Osteocyte (in vitro differentiated cells): ENCODE measurements at regions not wholly inside any gene's neighbourhood (a gene's known extent, or its start where the extent isn't known, plus 50 kb on each side); places are given as distances from the start of the nearest gene placed in this dataset.

ENCODE experiments used
- DNase-seq: peaks from one replicate; pipeline ENCODE4 v3.0.0; 2021; ENCODE audit warnings: mixed read lengths; ENCODE audit not compliant: unreplicated experiment; ENCODE audit errors: extremely low spot score
- H3K27ac Mint-ChIP-seq: one replicate; pipeline ENCODE4 v1.8.0; 2021; ENCODE audit warnings: mild to moderate bottlenecking, mixed read lengths; ENCODE audit not compliant: unreplicated experiment
- H3K27me3 Mint-ChIP-seq: one replicate; pipeline ENCODE4 v1.8.0; 2021; ENCODE audit warnings: mixed read lengths; ENCODE audit not compliant: unreplicated experiment
- H3K36me3 Mint-ChIP-seq: one replicate; pipeline ENCODE4 v1.8.0; 2021; ENCODE audit warnings: mixed read lengths; ENCODE audit not compliant: unreplicated experiment
- H3K4me1 Mint-ChIP-seq: one replicate; pipeline ENCODE4 v1.8.0; 2021; ENCODE audit warnings: mixed read lengths; ENCODE audit not compliant: unreplicated experiment
- H3K4me3 Mint-ChIP-seq: one replicate; pipeline ENCODE4 v1.8.0; 2021; ENCODE audit warnings: mild to moderate bottlenecking, moderate library complexity, mixed read lengths; ENCODE audit not compliant: unreplicated experiment
- H3K9me3 Mint-ChIP-seq: one replicate; pipeline ENCODE4 v1.8.0; 2021; ENCODE audit warnings: mixed read lengths; ENCODE audit not compliant: unreplicated experiment
- microRNA-seq: library from miRNA; unstranded; fragments of <30 nt; microRNA quantifications from one replicate; pipeline ENCODE4 v1.1.0, GENCODE V29; 2020; ENCODE audit not compliant: unreplicated experiment
- TF ChIP-seq, protein P1 (sequence below): fragments of 200-600 bp; sonication (generic); IDR thresholded peaks from 2 replicates; pipeline ENCODE4 v1.5.0; 2021; ENCODE audit warnings: antibody characterized with exemption, mild to moderate bottlenecking, moderate library complexity

DNA sequence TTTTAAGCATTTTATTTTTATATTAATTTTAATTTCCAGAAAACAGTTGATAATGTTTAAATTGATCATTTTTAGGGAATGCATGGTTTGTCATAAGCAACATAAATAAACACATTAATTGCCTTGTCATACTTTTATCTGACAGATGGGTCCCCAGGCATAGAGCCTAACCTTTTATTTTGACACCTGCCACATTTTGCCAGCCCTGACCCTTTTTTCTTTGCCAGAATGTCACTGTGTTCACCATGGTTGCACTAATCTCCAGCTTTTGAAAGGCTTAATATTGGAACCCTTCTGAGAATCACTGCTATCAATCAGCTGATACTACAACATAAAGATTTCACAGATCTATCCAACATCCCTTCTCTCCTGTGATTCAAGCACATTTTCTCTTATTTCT, 56.0 kb upstream of the DPYD start:
- no peak for DNase-seq
- Mint-ChIP-seq H3K27me3 (no peaks in the 10 kb centered on the region), H3K36me3 (peaks cover 11% of the 10 kb centered on the region), H3K27ac (no peak overlapping the region), H3K9me3 (no peaks in the 10 kb centered on the region), H3K4me3 (no peak overlapping the region), H3K4me1 (peaks cover 1% of the 10 kb centered on the region)
- TF ChIP-seq, protein P1, sequence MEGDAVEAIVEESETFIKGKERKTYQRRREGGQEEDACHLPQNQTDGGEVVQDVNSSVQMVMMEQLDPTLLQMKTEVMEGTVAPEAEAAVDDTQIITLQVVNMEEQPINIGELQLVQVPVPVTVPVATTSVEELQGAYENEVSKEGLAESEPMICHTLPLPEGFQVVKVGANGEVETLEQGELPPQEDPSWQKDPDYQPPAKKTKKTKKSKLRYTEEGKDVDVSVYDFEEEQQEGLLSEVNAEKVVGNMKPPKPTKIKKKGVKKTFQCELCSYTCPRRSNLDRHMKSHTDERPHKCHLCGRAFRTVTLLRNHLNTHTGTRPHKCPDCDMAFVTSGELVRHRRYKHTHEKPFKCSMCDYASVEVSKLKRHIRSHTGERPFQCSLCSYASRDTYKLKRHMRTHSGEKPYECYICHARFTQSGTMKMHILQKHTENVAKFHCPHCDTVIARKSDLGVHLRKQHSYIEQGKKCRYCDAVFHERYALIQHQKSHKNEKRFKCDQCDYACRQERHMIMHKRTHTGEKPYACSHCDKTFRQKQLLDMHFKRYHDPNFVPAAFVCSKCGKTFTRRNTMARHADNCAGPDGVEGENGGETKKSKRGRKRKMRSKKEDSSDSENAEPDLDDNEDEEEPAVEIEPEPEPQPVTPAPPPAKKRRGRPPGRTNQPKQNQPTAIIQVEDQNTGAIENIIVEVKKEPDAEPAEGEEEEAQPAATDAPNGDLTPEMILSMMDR: no peak

Small RNA genes lying in the stretch of these regions (microRNA-seq; reads per million reads assigned to microRNA genes)
- 78.4 reads per million, percentile 48 among the genes with 10 or more reads in this experiment for gene MIR2682
